A673 (cell line): ENCODE measurements at regions not wholly inside any gene's neighbourhood (a gene's known extent, or its start where the extent isn't known, plus 50 kb on each side); places are given as distances from the start of the nearest gene placed in this dataset.

Experiments used
- EZH2 ChIP-seq: fragments of 200-600 bp; sonication (generic); IDR thresholded peaks from 2 replicates; pipeline ENCODE4 v1.6.1; 2017; ENCODE audit warnings: borderline replicate concordance, low read depth, mild to moderate bottlenecking, mixed read lengths, antibody characterized with exemption, low read length; ENCODE audit not compliant: poor library complexity, severe bottlenecking
- TF ChIP-seq, protein P1 (sequence below): fragments of 300-800, 200-600 bp; sonication (generic); conservative IDR thresholded peaks from 2 replicates; pipeline ENCODE4 v1.5.1; 2017; ENCODE audit warnings: low read depth, mild to moderate bottlenecking, antibody characterized with exemption, low read length, moderate library complexity, mixed read lengths

DNA sequence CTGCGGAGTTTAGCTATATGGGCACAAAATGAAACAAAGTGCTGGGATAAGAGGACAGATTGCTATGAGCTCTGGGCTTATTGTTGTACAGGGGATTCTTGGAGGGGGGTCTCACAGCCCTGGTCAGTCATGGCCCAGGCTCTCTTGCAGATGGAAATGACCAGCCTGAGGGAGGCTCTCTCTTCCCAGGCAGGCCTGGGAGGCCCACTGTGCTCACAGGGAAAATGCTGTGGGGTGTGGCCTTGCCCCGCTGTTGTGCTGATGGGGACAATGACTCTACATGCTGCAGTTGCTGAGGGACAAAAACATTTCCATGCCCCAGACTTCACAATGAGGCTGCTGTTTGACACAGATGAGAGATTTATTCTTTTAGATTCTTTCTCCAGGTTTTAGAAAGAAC, 202.2 kb downstream of the KLF13 start:
- TF ChIP-seq EZH2 = no peak
- TF ChIP-seq, protein P1, sequence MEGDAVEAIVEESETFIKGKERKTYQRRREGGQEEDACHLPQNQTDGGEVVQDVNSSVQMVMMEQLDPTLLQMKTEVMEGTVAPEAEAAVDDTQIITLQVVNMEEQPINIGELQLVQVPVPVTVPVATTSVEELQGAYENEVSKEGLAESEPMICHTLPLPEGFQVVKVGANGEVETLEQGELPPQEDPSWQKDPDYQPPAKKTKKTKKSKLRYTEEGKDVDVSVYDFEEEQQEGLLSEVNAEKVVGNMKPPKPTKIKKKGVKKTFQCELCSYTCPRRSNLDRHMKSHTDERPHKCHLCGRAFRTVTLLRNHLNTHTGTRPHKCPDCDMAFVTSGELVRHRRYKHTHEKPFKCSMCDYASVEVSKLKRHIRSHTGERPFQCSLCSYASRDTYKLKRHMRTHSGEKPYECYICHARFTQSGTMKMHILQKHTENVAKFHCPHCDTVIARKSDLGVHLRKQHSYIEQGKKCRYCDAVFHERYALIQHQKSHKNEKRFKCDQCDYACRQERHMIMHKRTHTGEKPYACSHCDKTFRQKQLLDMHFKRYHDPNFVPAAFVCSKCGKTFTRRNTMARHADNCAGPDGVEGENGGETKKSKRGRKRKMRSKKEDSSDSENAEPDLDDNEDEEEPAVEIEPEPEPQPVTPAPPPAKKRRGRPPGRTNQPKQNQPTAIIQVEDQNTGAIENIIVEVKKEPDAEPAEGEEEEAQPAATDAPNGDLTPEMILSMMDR = no peak
